Psoas muscle (tissue), 7 donors: ENCODE measurements at regions not wholly inside any gene's neighbourhood (a gene's known extent, or its start where the extent isn't known, plus 50 kb on each side); places are given as distances from the start of the nearest gene placed in this dataset.

Source experiments
- ATAC-seq, 4 donors: fragments of 200-7000 bp; cut with Tn5 transposase; one replicate each; pipeline ENCODE4 v1.9.1; 2020; ENCODE audit warnings: moderate library complexity in 3 of 4, mild to moderate bottlenecking in 2 of 4
- DNase-seq, 2 donors: peaks; one replicate each; pipeline ENCODE4 v3.0.0-alpha.2; 2020
- H3K27ac ChIP-seq: fragments of 200-600 bp; one replicate; pipeline ENCODE4 v1.8.0; 2022
- H3K27me3 ChIP-seq, 3 donors: fragments of 200-600 bp in 1 of 3; one replicate each; pipeline versions ENCODE4 v1.6.1 to v1.8.0; 2013 to 2022; ENCODE audit warnings: low read length in 2 of 3, mild to moderate bottlenecking in 2 of 3, moderate library complexity in 1 of 3; ENCODE audit not compliant: insufficient read depth in 3 of 3
- H3K36me3 ChIP-seq, 2 donors: fragments of 200-600 bp in 1 of 2; one replicate each; pipeline versions ENCODE4 v1.6.1 to v1.8.0; 2013 to 2022; ENCODE audit warnings: low read depth in 1 of 2, mild to moderate bottlenecking in 1 of 2, moderate library complexity in 1 of 2; ENCODE audit not compliant: insufficient read depth in 1 of 2
- H3K4me1 ChIP-seq: fragments of 200-600 bp; one replicate; pipeline ENCODE4 v1.8.0; 2022
- H3K4me3 ChIP-seq: fragments of 200-600 bp; one replicate; pipeline ENCODE4 v1.8.0; 2022; ENCODE audit warnings: mild to moderate bottlenecking
- H3K9me3 ChIP-seq: fragments of 200-600 bp; one replicate; pipeline ENCODE4 v1.8.0; 2022
- CTCF ChIP-seq: fragments of 200-600 bp; IDR thresholded peaks from one replicate; pipeline ENCODE4 v1.8.0; 2022; ENCODE audit warnings: antibody characterized with exemption
- WGBS, 3 donors: extraction: QIAGEN DNeasy Blood & Tissue Kit; methylation state at CpG; one replicate each; pipeline versions ENCODE4 v1.1.6 to v1.1.7; 2013; 5-methylcytosine and 5-hydroxymethylcytosine counted together
- intact Hi-C, 2 donors: fragments of 100-400 bp; cut with DNase I; formaldehyde crosslinking; loops; one replicate each; pipeline versions ENCODE4 v1.11.0 to v1.14.2; 2022
- donor health status: healthy with polysubstance abuse.
- donor health status: DM: no; HTN: no; CAD: no; lungs with moderate emphysema.
- donor health status: Bipolar disorder and iron deficiency.
- donor health status: healthy.
- donor health status: DM: yes; HTN: yes; CAD: no.
- donor health status: DM: no; HTN: no; CAD: no.
- donor health status: DM: yes; HTN: yes; CAD: no.

GRCh38 chr6:144583614-144583954 is 298.4 kb downstream of the UTRN start:
- 48 to 92% (median 61%) methylated on average over 1 of the region's 1 CpG for WGBS, 3 donors
- Histone ChIP-seq H3K36me3 (no peaks in the 10 kb centered on the region), H3K27ac (no peak overlapping the region), H3K4me1 (peaks cover 14% of the 10 kb centered on the region), H3K4me3 (peak overlapping the region; percentile 36), H3K9me3 (no peaks in the 10 kb centered on the region), H3K27me3 (no peaks in the 10 kb centered on the region)
- TF ChIP-seq CTCF = no peak
- intact Hi-C loops = loop anchor here (5.0 to 10.0 kb wide), 5 partner anchors 184 to 1051 kb away; no protein-coding TSS in a partner anchor
- DNase-seq (no peak), ATAC-seq (no peak)

GRCh38 chr6:144585217-144585814 is 300.2 kb downstream of the UTRN start:
- 25 to 42% (median 33%) methylated on average over 3 of the region's 3 CpGs for WGBS, 3 donors
- Histone ChIP-seq H3K4me3 (no peak overlapping the region), H3K27me3 (no peaks in the 10 kb centered on the region), H3K36me3 (no peaks in the 10 kb centered on the region), H3K4me1 (peaks cover 14% of the 10 kb centered on the region), H3K9me3 (no peaks in the 10 kb centered on the region), H3K27ac (no peak overlapping the region)
- intact Hi-C loops = loop anchor here (5.0 to 10.0 kb wide), 4 partner anchors 349 to 1049 kb away; no protein-coding TSS in a partner anchor
- DNase-seq = no peak
- ATAC-seq = peak in 2 of 4 donors; percentile 51 to 65
- TF ChIP-seq CTCF = peak; percentile 72

GRCh38 chr6:144586986-144587385 is 301.9 kb downstream of the UTRN start:
- Histone ChIP-seq H3K36me3 (no peaks in the 10 kb centered on the region), H3K4me1 (peaks cover 10% of the 10 kb centered on the region), H3K9me3 (no peaks in the 10 kb centered on the region), H3K4me3 (no peak overlapping the region), H3K27ac (no peak overlapping the region), H3K27me3 (no peaks in the 10 kb centered on the region)
- no peak for ATAC-seq
- TF ChIP-seq CTCF = no peak
- DNase-seq = no peak
- intact Hi-C loops = loop anchor here (5.0 to 10.0 kb wide), 4 partner anchors 348 to 1048 kb away; no protein-coding TSS in a partner anchor
- WGBS, 3 donors = 71 to 73% (median 72%) methylated on average over 3 of the region's 3 CpGs

- ATAC-seq = no peak
- no peaks in the 10 kb centered on the region for H3K36me3 ChIP-seq
- 70 to 77% (median 77%) methylated on average over 1 of the region's 1 CpG for WGBS, 3 donors
Measured at GRCh38 chr6:144588697-144589325, 303.7 kb downstream of the UTRN start.

More at GRCh38 chr6:144588697-144589325, 303.7 kb downstream of the UTRN start:
- no peak overlapping the region for H3K27ac ChIP-seq
- no peak overlapping the region for H3K4me3 ChIP-seq
- intact Hi-C loops = loop anchor here (5.0 to 10.0 kb wide), 4 partner anchors 346 to 1046 kb away; no protein-coding TSS in a partner anchor
- DNase-seq = no peak
- H3K27me3 ChIP-seq = no peaks in the 10 kb centered on the region
- no peak for TF ChIP-seq CTCF
- H3K4me1 ChIP-seq = no peaks in the 10 kb centered on the region
- no peaks in the 10 kb centered on the region for H3K9me3 ChIP-seq
